Fibroblast of lung (primary cell): ENCODE measurements at regions not wholly inside any gene's neighbourhood (a gene's known extent, or its start where the extent isn't known, plus 50 kb on each side); places are given as distances from the start of the nearest gene placed in this dataset.

ENCODE experiments used
- EZH2 ChIP-seq: IDR thresholded peaks from 2 replicates; pipeline ENCODE4 v1.5.1; 2012; ENCODE audit warnings: low read length, control low read depth, mild to moderate bottlenecking; ENCODE audit errors: missing control alignments
- TF ChIP-seq, protein P1 (sequence below), 2 donors: IDR thresholded peaks in 1 of 2; conservative IDR thresholded peaks in 1 of 2; 1 replicate in 1 of 2; 2 replicates in 1 of 2; pipeline ENCODE4 v1.5.1; 2011 to 2012; ENCODE audit warnings: low read length in 2 of 2, control low read depth in 1 of 2, inconsistent platforms in 1 of 2, low read depth in 1 of 2, mild to moderate bottlenecking in 1 of 2

DNA sequence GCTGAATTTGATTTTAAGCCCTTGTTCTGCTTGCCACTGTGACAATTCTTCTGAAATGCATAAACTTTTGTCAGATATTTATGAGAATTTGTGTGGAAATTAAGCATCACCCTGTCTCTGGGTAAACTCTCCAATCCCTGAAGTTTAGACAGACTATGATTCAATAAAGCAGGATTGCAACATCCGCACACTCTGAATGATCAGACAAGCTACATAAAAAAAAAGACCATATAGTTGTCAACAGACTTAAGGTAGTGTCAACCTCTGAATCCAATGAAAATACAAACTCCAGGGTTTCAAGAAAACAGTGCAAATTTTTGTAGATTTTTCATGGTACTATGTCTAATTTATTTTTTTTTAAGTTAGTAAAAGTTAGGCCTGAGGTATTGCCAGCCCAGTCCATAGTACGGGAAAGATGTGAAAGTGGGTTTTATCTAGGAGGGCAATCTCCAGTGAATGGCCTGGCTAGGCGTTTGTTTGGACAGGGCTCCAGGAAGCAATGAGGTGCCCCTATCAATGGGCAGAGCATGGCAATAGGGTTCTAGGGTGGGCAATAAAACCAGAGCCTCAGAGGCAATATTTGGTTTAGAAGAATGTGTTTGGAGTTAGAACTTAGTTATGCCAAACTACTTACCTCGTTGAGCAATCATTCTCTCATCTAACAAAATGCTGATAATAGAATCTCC, 762.6 kb upstream of the SEMA6A start:
- TF ChIP-seq, protein P1, sequence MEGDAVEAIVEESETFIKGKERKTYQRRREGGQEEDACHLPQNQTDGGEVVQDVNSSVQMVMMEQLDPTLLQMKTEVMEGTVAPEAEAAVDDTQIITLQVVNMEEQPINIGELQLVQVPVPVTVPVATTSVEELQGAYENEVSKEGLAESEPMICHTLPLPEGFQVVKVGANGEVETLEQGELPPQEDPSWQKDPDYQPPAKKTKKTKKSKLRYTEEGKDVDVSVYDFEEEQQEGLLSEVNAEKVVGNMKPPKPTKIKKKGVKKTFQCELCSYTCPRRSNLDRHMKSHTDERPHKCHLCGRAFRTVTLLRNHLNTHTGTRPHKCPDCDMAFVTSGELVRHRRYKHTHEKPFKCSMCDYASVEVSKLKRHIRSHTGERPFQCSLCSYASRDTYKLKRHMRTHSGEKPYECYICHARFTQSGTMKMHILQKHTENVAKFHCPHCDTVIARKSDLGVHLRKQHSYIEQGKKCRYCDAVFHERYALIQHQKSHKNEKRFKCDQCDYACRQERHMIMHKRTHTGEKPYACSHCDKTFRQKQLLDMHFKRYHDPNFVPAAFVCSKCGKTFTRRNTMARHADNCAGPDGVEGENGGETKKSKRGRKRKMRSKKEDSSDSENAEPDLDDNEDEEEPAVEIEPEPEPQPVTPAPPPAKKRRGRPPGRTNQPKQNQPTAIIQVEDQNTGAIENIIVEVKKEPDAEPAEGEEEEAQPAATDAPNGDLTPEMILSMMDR (conservative IDR thresholded peaks at IDR 0.05 in 1 of 2, IDR thresholded peaks at IDR 0.05 in 1 of 2; ENCODE audit: low read depth in 1 of 2, low read length in 2 of 2) = no peak
- TF ChIP-seq EZH2 = no peak
